GM20000 (cell line): ENCODE measurements at regions not wholly inside any gene's neighbourhood (a gene's known extent, or its start where the extent isn't known, plus 50 kb on each side); places are given as distances from the start of the nearest gene placed in this dataset.

Experiments used
- DNase-seq: peaks from one replicate; pipeline ENCODE4 v3.0.0; 2012; ENCODE audit warnings: low spot score
- TF ChIP-seq, protein P1 (sequence below): IDR thresholded peaks from 2 replicates; pipeline ENCODE4 v1.5.1; 2012; ENCODE audit warnings: mild to moderate bottlenecking, control low read depth; ENCODE audit errors: extremely low read depth, missing control alignments

DNA sequence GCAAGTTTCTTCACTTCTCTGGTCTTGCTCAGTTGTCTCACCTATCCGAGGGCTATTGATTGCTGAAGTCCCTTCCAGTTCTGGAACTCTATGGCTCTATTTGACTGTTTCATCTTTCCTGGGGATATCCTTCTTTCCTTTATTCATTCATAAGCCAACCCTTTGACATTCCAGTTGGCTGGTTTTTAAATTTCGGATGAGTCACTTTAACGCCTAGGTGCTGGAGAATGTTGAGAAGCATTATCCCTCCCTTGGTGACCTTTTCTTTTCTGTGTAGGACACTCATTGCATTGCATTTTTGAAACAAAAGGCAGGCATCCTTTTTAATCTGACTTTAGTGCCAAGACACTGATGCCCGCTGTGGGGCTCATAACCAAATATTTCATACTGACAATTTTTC lies 307.1 kb downstream of the TSN start:
- TF ChIP-seq, protein P1, sequence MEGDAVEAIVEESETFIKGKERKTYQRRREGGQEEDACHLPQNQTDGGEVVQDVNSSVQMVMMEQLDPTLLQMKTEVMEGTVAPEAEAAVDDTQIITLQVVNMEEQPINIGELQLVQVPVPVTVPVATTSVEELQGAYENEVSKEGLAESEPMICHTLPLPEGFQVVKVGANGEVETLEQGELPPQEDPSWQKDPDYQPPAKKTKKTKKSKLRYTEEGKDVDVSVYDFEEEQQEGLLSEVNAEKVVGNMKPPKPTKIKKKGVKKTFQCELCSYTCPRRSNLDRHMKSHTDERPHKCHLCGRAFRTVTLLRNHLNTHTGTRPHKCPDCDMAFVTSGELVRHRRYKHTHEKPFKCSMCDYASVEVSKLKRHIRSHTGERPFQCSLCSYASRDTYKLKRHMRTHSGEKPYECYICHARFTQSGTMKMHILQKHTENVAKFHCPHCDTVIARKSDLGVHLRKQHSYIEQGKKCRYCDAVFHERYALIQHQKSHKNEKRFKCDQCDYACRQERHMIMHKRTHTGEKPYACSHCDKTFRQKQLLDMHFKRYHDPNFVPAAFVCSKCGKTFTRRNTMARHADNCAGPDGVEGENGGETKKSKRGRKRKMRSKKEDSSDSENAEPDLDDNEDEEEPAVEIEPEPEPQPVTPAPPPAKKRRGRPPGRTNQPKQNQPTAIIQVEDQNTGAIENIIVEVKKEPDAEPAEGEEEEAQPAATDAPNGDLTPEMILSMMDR = no peak
- no peak for DNase-seq

DNA sequence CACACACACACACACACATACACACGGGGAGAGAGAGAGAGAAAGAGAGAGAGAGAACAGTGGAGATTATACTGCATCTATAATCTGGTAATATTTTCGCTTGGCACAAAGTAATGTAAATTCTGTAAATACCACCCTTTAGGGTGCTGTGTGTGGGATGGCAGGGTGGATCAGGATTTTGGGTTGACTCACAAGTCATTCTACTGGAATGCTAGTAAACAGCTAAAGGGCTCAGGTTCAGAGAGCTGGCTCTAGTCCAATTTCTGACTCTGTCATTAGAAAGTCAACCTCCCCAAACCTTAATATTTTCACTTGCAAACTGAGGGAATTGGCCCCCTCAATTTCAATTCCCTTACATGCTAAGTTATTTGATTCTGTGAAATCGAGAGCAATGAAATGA lies 308.3 kb downstream of the TSN start:
- no peak for DNase-seq
- TF ChIP-seq, protein P1 = no peak

DNA sequence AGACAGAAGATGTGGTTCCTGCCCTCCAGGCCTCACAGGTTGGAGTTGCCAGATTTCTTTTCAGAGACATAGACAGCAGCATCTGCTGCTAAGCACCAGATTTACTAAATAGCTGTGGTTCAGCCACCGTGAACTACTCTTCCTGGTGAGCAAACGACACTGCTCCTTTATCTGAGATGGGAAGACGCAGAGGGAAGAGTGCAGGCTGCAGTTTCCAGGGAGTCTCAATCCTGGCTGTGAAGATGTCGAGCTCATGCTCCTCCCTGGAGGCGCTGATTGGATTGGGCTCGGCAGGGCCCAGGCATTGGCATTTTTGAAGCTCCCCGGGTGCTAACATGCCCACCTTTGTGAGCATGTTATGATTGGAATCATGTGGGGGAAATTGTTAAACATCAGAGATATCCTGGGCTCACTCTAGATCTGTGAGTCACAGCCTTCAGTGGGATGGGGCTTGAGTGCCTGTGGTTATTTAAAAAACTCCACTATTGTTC lies 314.8 kb downstream of the TSN start:
- no peak for DNase-seq
- TF ChIP-seq, protein P1 = no peak

DNA sequence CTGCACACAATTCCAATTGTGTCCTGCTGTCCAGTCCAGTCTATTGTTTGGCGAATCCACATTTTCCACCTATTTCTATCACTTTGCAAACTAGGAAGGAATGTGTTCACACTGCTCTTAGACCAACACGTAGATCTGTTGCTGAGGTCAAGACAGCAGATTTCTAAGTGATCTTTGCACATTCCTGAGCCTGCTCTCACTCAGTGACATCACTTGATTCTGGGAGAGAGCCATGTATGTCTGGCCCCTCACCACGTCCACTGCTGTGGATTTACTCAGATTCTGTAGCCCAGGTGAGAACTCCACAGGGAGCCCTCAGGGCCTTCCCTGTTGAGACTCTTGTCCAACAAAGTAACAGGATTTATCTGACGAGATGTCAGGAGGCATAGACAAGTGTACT lies 317.2 kb downstream of the TSN start:
- TF ChIP-seq, protein P1 = no peak

DNA sequence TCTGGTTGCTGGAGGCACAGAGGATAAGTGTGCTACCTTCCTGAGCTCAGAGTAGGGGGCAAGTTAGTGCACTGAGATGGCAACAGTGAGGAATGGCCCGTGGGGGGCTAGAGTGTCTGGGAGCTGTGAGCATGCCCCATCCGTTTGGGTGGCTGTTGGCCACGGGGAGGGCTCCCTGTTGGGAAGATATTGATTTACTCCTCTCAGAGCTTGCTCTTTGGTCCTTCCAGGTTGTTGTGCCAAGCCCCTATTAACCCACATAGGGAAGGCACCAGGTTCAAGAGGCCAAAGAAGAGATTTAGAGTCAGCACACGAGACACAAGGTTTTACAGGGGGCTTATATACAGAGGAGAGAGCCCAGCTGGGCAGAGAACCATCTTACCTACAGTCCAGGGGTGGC lies 318.8 kb downstream of the TSN start:
- TF ChIP-seq, protein P1 = no peak
- DNase-seq = no peak

More for the DNA sequence above, 317.2 kb downstream of the TSN start:
- DNase-seq = no peak

DNA sequence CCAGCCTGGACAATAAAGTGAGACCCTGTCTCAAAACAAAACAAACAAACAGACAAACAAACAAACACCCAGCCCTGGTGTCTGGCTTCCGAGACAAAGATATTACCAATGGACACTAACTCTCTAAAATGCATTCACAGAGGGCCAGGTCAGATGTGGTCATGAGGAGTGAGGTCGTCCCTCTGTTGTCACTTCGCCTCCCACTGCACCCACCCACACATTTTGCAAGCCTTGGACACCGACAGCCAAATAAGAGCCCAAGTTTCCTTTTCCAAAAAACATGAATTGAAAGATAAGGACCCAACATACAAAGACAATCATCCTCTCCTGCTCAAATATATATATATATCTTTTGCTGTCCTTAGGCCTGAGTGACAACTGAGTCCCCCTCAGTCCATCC lies 319.9 kb downstream of the TSN start:
- no peak for DNase-seq

DNA sequence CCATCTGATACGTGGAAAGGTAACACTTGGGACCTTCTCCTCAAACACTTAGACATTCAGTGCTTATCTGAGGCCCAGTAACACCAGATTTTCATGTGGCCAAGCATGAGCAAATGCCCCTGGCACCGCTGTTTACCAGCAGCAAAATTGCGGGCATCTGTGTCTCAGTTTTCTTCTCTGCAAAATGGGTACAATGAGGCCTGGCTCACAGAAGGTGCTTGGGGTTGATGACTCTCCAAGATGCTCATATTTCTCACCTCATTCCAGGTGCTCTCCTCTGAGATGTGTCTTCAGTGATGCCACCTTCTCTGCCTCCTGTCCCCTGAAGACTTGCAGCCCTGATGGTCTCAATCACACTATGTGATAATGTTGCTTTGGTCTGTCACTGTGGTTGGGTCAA lies 321.7 kb downstream of the TSN start:
- TF ChIP-seq, protein P1 = no peak
- no peak for DNase-seq

More for the DNA sequence above, 319.9 kb downstream of the TSN start:
- TF ChIP-seq, protein P1 = no peak

DNA sequence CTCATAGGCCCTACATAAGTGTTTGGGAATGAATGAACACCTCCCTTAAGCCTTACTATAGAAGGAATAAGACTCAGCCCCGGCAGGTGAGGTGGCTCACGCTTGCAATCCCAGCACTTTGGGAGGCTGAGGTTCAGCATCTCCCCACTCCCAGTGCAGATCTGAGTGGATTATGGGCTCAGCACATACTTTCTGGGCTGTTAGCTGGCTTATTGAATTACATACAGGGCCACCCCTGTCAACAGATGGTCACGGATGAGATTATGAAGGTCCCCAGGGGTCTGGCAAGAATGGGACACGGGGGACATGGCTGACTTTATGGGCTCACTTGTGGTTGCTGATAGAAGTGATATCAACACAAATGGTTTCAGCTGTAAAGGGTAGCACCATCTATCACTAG lies 322.3 kb downstream of the TSN start:
- DNase-seq = no peak
- TF ChIP-seq, protein P1 = no peak
